Gastroesophageal sphincter (tissue), 3 donors: ENCODE measurements at regions not wholly inside any gene's neighbourhood (a gene's known extent, or its start where the extent isn't known, plus 50 kb on each side); places are given as distances from the start of the nearest gene placed in this dataset.

Source experiments
- POLR2A ChIP-seq, 2 donors: fragments of 450-650 bp; IDR thresholded peaks; one replicate each; pipeline ENCODE4 v1.6.1; 2017; ENCODE audit warnings: antibody characterized with exemption in 2 of 2, mild to moderate bottlenecking in 2 of 2, moderate library complexity in 1 of 2
- TF ChIP-seq, protein P1 (sequence below), 4 experiments: fragments of 200-600 bp in 2 of 4; fragments of 450-650 bp in 2 of 4; sonication (generic) in 1 of 4; IDR thresholded peaks; one replicate each; pipeline ENCODE4 v1.5.1; 2017 to 2019; ENCODE audit warnings: antibody characterized with exemption in 4 of 4, mild to moderate bottlenecking in 2 of 4, moderate library complexity in 2 of 4

DNA sequence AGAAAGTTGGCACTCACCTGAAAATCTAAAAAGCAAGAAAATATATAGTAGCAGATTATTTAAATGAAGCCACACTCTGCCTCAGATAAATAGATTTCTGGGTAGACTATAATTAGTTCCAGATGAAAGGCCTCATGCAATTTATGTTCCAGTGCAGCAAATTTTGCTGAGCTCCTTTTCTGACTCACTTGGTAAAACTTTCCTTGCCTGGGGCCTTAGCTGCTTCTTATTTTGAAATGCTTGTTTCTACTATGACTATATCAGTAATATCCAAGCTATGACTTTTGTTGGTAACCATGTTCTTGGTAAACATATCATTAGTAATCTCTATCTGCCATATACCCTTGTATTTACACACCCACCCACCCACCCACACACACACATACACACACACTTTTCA lies 961.8 kb downstream of the SH3BGRL start:
- TF ChIP-seq, protein P1, sequence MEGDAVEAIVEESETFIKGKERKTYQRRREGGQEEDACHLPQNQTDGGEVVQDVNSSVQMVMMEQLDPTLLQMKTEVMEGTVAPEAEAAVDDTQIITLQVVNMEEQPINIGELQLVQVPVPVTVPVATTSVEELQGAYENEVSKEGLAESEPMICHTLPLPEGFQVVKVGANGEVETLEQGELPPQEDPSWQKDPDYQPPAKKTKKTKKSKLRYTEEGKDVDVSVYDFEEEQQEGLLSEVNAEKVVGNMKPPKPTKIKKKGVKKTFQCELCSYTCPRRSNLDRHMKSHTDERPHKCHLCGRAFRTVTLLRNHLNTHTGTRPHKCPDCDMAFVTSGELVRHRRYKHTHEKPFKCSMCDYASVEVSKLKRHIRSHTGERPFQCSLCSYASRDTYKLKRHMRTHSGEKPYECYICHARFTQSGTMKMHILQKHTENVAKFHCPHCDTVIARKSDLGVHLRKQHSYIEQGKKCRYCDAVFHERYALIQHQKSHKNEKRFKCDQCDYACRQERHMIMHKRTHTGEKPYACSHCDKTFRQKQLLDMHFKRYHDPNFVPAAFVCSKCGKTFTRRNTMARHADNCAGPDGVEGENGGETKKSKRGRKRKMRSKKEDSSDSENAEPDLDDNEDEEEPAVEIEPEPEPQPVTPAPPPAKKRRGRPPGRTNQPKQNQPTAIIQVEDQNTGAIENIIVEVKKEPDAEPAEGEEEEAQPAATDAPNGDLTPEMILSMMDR (IDR thresholded peaks at IDR 0.05): no peak
- TF ChIP-seq POLR2A (IDR thresholded peaks at IDR 0.05): no peak
